WTC11 (cell line): ENCODE measurements at regions not wholly inside any gene's neighbourhood (a gene's known extent, or its start where the extent isn't known, plus 50 kb on each side); places are given as distances from the start of the nearest gene placed in this dataset.

Experiments used
- ATAC-seq: fragments of 200-7000 bp; cut with Tn5 transposase; 2 replicates; pipeline ENCODE4 v1.10.0; 2021; ENCODE audit warnings: mild to moderate bottlenecking, moderate library complexity
- CTCF ChIA-PET: fragments of 300-600 bp; sonication (Branson Sonifier 250); formaldehyde crosslinking; loops from one replicate; lab custom pipeline; 2021; ENCODE audit warnings: antibody characterized with exemption; lab: Charles Lee
- POLR2A ChIA-PET: fragments of 350-600 bp; sonication (Branson Sonifier 250); formaldehyde crosslinking; loops from one replicate; lab custom pipeline; 2021; ENCODE audit warnings: antibody characterized with exemption; lab: Charles Lee
- DNase-seq: peaks from one replicate; pipeline ENCODE4 v3.0.0; 2021; ENCODE audit warnings: low spot score
- H3K27ac Mint-ChIP-seq: 2 replicates; pipeline ENCODE4 v1.8.0; 2021; ENCODE audit warnings: mixed read lengths
- H3K27me3 Mint-ChIP-seq: 2 replicates; pipeline ENCODE4 v1.8.0; 2021; ENCODE audit warnings: low read depth, mild to moderate bottlenecking, moderate library complexity, mixed read lengths
- H3K36me3 Mint-ChIP-seq: 2 replicates; pipeline ENCODE4 v1.8.0; 2021; ENCODE audit warnings: mixed read lengths
- H3K4me1 Mint-ChIP-seq: 2 replicates; pipeline ENCODE4 v1.8.0; 2022; ENCODE audit warnings: mixed read lengths
- H3K4me3 Mint-ChIP-seq: 2 replicates; pipeline ENCODE4 v1.8.0; 2021; ENCODE audit warnings: mild to moderate bottlenecking, moderate library complexity, mixed read lengths
- H3K9me3 Mint-ChIP-seq: 2 replicates; pipeline ENCODE4 v1.8.0; 2021; ENCODE audit warnings: mixed read lengths
- ATF2 ChIP-seq: sonication (generic); formaldehyde crosslinking; IDR thresholded peaks from 2 replicates; pipeline ENCODE4 v1.8.1; 2022; ENCODE audit warnings: low read depth, missing genetic modification reagents, borderline replicate concordance
- CBFB ChIP-seq: sonication (generic); formaldehyde crosslinking; IDR thresholded peaks from 2 replicates; pipeline ENCODE4 v1.8.1; 2022; ENCODE audit warnings: mild to moderate bottlenecking, low read depth, missing genetic modification reagents
- CTCF ChIP-seq: fragments of 200-600 bp; IDR thresholded peaks from 2 replicates; pipeline ENCODE4 v1.8.0; 2022; ENCODE audit warnings: antibody characterized with exemption
- EMX1 ChIP-seq: fragments of 250-450 bp; sonication (Bioruptor Pico); IDR thresholded peaks from 2 replicates; pipeline ENCODE4 v1.8.0; 2021; ENCODE audit warnings: mild to moderate bottlenecking
- ESRRA ChIP-seq: sonication (generic); formaldehyde crosslinking; IDR thresholded peaks from 2 replicates; pipeline ENCODE4 v1.8.1; 2022; ENCODE audit warnings: mild to moderate bottlenecking, missing genetic modification reagents, borderline replicate concordance
- FOXK1 ChIP-seq: sonication (generic); formaldehyde crosslinking; IDR thresholded peaks from 2 replicates; pipeline ENCODE4 v1.8.0; 2022; ENCODE audit warnings: mild to moderate bottlenecking, moderate library complexity, missing genetic modification reagents
- GTF2I ChIP-seq: fragments of 250-450 bp; sonication (Bioruptor Pico); conservative IDR thresholded peaks from 2 replicates; pipeline ENCODE4 v1.4.0; 2021; ENCODE audit warnings: mild to moderate bottlenecking
- JAZF1 ChIP-seq: fragments of 250-450 bp; sonication (Bioruptor Pico); IDR thresholded peaks from 2 replicates; pipeline ENCODE4 v1.9.0; 2021; ENCODE audit warnings: moderate library complexity, mild to moderate bottlenecking, inconsistent platforms
- MXD4 ChIP-seq: fragments of 250-450 bp; sonication (Bioruptor Pico); IDR thresholded peaks from 2 replicates; pipeline ENCODE4 v1.8.0; 2021; ENCODE audit warnings: mild to moderate bottlenecking, moderate library complexity, borderline replicate concordance
- NFYB ChIP-seq: sonication (generic); formaldehyde crosslinking; conservative IDR thresholded peaks from 2 replicates; pipeline ENCODE4 v1.8.0; 2022; ENCODE audit warnings: low read depth, missing genetic modification reagents
- NR1H2 ChIP-seq: sonication (generic); formaldehyde crosslinking; IDR thresholded peaks from 2 replicates; pipeline ENCODE4 v1.9.0; 2021; ENCODE audit warnings: mild to moderate bottlenecking, moderate library complexity, missing genetic modification reagents
- PRRX2 ChIP-seq: fragments of 250-450 bp; sonication (Bioruptor Pico); IDR thresholded peaks from 2 replicates; pipeline ENCODE4 v1.8.0; 2021; ENCODE audit warnings: mild to moderate bottlenecking
- SMAD3 ChIP-seq: sonication (generic); formaldehyde crosslinking; IDR thresholded peaks from 2 replicates; pipeline ENCODE4 v1.8.0; 2022; ENCODE audit warnings: missing genetic modification reagents, mild to moderate bottlenecking, borderline replicate concordance
- TEAD4 ChIP-seq: sonication (generic); formaldehyde crosslinking; IDR thresholded peaks from 2 replicates; pipeline ENCODE4 v1.8.0; 2022; ENCODE audit warnings: mild to moderate bottlenecking, missing genetic modification reagents
- ZBTB21 ChIP-seq: sonication (generic); formaldehyde crosslinking; IDR thresholded peaks from 2 replicates; pipeline ENCODE4 v1.8.1; 2023; ENCODE audit warnings: mild to moderate bottlenecking, missing genetic modification reagents, borderline replicate concordance
- ZNF219 ChIP-seq: sonication (generic); formaldehyde crosslinking; IDR thresholded peaks from 2 replicates; pipeline ENCODE4 v1.8.0; 2023; ENCODE audit warnings: missing genetic modification reagents, mild to moderate bottlenecking, borderline replicate concordance
- ZNF232 ChIP-seq: sonication (generic); formaldehyde crosslinking; IDR thresholded peaks from 2 replicates; pipeline ENCODE4 v1.8.0; 2022; ENCODE audit warnings: mild to moderate bottlenecking, missing genetic modification reagents
- ZNF671 ChIP-seq: fragments of 250-450 bp; sonication (Bioruptor Pico); IDR thresholded peaks from 2 replicates; pipeline ENCODE4 v1.8.0; 2021; ENCODE audit warnings: mild to moderate bottlenecking
- TF ChIP-seq, protein P1 (sequence below): sonication (generic); formaldehyde crosslinking; IDR thresholded peaks from 2 replicates; pipeline ENCODE4 v1.8.1; 2022; ENCODE audit warnings: missing genetic modification reagents, borderline replicate concordance
- TF ChIP-seq, protein P2 (sequence below): fragments of 250-450 bp; sonication (Bioruptor Pico); IDR thresholded peaks from 2 replicates; pipeline ENCODE4 v1.9.0; 2021; ENCODE audit warnings: mild to moderate bottlenecking

DNA sequence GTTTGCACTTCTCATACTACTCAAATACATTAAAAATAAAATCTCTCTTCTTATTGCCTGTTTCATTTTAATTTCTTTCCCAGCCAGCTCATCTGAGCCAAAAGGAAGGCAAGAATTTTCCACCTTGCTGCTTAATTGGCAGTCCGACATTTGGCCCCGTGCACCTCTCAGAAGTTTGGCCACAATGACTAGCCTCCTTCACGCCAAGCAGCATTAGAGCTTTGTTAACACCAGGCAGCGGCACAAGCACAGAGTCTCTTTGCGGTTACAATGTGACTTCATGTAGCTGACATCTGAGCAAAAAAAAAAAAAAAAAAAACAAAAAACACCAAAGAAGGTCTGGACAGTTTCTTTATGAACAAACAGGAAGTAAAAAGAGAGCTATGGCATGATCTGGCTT, 248.9 kb downstream of the OSR1 start:
- H3K27ac Mint-ChIP-seq: no peak overlapping the region
- POLR2A ChIA-PET: no interaction called here

DNA sequence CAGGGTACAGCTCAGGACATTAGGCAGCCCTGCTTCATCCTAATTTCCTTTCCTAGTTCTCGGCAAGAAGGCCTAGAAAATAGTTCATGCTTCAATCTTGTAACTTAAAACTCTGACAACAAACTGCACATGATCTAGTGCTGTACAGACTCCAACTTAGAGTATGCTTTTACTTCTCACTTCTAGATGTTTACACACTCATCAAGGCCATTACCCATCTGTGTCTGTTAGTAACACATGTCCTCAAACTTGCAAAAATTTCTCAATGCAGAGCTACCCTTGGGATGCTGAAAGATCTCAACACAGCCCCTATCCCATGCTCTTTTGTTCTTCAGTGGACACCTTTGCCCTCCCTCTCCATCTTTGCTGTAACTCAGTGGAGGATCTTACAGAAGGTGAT, 252.0 kb downstream of the OSR1 start:
- no peak for ATAC-seq
- ChIA-PET POLR2A (no interaction called here), CTCF (no interaction called here)

More for the DNA sequence above, 248.9 kb downstream of the OSR1 start:
- Mint-ChIP-seq H3K36me3 (no peaks in the 10 kb centered on the region), H3K27me3 (no peaks in the 10 kb centered on the region), H3K9me3 (peaks cover 3% of the 10 kb centered on the region; the same call in 1 of the 2 replicates), H3K4me1 (no peaks in the 10 kb centered on the region), H3K4me3 (no peak overlapping the region)
- ATAC-seq (no peak), DNase-seq (no peak)
- TF ChIP-seq SMAD3 (CRISPR knock-in tag) (no peak), JAZF1 (no peak), ZNF219 (CRISPR knock-in tag) (no peak), CBFB (no peak), ESRRA (no peak), ZNF232 (CRISPR knock-in tag) (no peak)
- CTCF ChIA-PET: interaction anchor here (0.7 kb wide), 1 partner anchor 154 kb away, joined by 3 read pairs; no protein-coding TSS in a partner anchor

More for the DNA sequence above, 252.0 kb downstream of the OSR1 start:
- Mint-ChIP-seq H3K4me3 (no peak overlapping the region), H3K36me3 (no peaks in the 10 kb centered on the region), H3K27ac (no peak overlapping the region), H3K9me3 (peaks cover 3% of the 10 kb centered on the region; the same call in 1 of the 2 replicates), H3K4me1 (no peaks in the 10 kb centered on the region), H3K27me3 (no peaks in the 10 kb centered on the region)
- TF ChIP-seq NFYB (CRISPR knock-in tag) (no peak), NR1H2 (CRISPR knock-in tag) (no peak), ZBTB21 (CRISPR knock-in tag) (no peak), ATF2 (CRISPR knock-in tag) (no peak), CTCF (no peak), ZNF671 (CRISPR knock-in tag) (no peak), GTF2I (CRISPR knock-in tag) (no peak), EMX1 (CRISPR knock-in tag) (no peak), FOXK1 (CRISPR knock-in tag) (no peak), MXD4 (CRISPR knock-in tag) (no peak), TEAD4 (CRISPR knock-in tag) (no peak), PRRX2 (CRISPR knock-in tag) (no peak)
- TF ChIP-seq, protein P1, sequence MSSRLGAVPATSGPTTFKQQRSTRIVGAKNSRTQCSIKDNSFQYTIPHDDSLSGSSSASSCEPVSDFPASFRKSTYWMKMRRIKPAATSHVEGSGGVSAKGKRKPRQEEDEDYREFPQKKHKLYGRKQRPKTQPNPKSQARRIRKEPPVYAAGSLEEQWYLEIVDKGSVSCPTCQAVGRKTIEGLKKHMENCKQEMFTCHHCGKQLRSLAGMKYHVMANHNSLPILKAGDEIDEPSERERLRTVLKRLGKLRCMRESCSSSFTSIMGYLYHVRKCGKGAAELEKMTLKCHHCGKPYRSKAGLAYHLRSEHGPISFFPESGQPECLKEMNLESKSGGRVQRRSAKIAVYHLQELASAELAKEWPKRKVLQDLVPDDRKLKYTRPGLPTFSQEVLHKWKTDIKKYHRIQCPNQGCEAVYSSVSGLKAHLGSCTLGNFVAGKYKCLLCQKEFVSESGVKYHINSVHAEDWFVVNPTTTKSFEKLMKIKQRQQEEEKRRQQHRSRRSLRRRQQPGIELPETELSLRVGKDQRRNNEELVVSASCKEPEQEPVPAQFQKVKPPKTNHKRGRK (CRISPR knock-in tag): no peak
- TF ChIP-seq, protein P2, sequence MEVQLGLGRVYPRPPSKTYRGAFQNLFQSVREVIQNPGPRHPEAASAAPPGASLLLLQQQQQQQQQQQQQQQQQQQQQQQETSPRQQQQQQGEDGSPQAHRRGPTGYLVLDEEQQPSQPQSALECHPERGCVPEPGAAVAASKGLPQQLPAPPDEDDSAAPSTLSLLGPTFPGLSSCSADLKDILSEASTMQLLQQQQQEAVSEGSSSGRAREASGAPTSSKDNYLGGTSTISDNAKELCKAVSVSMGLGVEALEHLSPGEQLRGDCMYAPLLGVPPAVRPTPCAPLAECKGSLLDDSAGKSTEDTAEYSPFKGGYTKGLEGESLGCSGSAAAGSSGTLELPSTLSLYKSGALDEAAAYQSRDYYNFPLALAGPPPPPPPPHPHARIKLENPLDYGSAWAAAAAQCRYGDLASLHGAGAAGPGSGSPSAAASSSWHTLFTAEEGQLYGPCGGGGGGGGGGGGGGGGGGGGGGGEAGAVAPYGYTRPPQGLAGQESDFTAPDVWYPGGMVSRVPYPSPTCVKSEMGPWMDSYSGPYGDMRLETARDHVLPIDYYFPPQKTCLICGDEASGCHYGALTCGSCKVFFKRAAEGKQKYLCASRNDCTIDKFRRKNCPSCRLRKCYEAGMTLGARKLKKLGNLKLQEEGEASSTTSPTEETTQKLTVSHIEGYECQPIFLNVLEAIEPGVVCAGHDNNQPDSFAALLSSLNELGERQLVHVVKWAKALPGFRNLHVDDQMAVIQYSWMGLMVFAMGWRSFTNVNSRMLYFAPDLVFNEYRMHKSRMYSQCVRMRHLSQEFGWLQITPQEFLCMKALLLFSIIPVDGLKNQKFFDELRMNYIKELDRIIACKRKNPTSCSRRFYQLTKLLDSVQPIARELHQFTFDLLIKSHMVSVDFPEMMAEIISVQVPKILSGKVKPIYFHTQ (CRISPR knock-in tag): no peak
- no peak for DNase-seq
